ENCODE measurements at regions not wholly inside any gene's neighbourhood (a gene's known extent, or its start where the extent isn't known, plus 50 kb on each side); places are given as distances from the start of the nearest gene placed in this dataset.

DNA sequence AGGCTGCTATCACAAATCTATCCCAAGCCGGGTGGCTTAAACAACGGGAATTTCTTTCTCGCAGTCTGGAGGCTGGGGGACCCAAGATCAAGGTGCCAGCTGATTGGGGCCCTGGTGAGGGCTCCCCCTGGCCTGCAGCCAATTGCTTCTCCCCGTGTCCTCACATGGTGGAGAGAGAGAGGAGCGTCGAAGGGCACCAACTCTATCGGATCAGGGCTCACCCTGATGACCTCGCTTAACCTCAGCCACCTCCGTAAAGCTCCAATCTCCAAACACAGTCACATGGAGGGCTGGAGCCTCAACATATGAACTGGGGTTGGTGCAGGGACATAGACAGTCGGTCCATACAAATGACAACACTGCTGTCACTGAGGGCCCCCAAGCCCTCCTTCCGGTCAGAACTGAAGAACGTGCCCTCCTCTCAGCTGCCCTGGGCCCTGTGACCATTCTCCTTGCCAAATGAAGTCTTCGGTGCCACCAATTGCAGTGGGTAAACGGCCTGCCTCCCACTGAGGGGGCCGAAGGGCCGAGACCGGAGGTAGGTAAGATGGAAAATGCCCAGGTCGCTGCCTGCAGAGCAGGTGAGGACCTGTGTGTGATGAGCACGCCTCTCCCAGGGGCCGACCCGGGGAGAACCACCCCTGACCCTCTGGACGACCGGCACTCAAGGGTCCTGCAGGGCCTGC is 211.0 kb downstream of the TOMM20 start:
- BruUV-seq (replicated peaks): no TSS peak
- POLR2A ChIA-PET: no interaction called here
- no peak for DNase-seq (ENCODE audit: unreplicated experiment)
- no peaks in the 10 kb centered on the region for H3K27me3 Mint-ChIP-seq (ENCODE audit: insufficient read depth, unreplicated experiment)
- intact Hi-C loops (cut with micrococcal nuclease): no loop called here
- CTCF ChIA-PET: no interaction called here
- TF ChIP-seq, protein P1, sequence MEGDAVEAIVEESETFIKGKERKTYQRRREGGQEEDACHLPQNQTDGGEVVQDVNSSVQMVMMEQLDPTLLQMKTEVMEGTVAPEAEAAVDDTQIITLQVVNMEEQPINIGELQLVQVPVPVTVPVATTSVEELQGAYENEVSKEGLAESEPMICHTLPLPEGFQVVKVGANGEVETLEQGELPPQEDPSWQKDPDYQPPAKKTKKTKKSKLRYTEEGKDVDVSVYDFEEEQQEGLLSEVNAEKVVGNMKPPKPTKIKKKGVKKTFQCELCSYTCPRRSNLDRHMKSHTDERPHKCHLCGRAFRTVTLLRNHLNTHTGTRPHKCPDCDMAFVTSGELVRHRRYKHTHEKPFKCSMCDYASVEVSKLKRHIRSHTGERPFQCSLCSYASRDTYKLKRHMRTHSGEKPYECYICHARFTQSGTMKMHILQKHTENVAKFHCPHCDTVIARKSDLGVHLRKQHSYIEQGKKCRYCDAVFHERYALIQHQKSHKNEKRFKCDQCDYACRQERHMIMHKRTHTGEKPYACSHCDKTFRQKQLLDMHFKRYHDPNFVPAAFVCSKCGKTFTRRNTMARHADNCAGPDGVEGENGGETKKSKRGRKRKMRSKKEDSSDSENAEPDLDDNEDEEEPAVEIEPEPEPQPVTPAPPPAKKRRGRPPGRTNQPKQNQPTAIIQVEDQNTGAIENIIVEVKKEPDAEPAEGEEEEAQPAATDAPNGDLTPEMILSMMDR (IDR thresholded peaks at IDR 0.05; ENCODE audit: unreplicated experiment): no peak
- H3K36me3 Mint-ChIP-seq (ENCODE audit: insufficient read depth, unreplicated experiment): no peaks in the 10 kb centered on the region
- no peak overlapping the region for H3K27ac Mint-ChIP-seq (ENCODE audit: low read depth, unreplicated experiment)
- no peaks in the 10 kb centered on the region for H3K4me1 Mint-ChIP-seq (ENCODE audit: insufficient read depth, unreplicated experiment)
- no peak overlapping the region for H3K4me3 Mint-ChIP-seq (ENCODE audit: unreplicated experiment)
- no peaks in the 10 kb centered on the region for H3K9me3 Mint-ChIP-seq (ENCODE audit: unreplicated experiment)

DNA sequence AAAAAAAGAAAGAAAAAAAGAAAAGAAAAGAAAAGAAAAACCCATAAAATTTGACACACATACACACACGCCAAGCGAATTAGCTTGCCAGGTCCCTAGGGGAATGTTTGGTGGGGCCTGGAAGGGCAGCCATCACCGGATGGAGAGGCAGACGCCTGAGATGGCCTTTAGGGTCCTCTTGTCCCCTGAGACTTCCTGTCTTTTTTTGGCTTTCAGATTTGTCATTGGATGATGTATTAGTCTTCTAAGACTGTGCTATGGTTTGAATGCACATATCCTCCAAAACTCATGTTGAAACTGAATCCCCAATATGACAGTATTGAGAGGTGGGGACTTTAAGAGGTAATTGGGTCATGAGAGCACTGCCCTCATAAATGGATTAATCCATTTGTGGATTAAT is 211.8 kb downstream of the TOMM20 start:
- TF ChIP-seq, protein P1 (IDR thresholded peaks at IDR 0.05; ENCODE audit: unreplicated experiment): no peak
- Mint-ChIP-seq H3K4me3 (ENCODE audit: unreplicated experiment) (no peak overlapping the region), H3K4me1 (ENCODE audit: insufficient read depth, unreplicated experiment) (no peaks in the 10 kb centered on the region), H3K36me3 (ENCODE audit: insufficient read depth, unreplicated experiment) (no peaks in the 10 kb centered on the region), H3K9me3 (ENCODE audit: unreplicated experiment) (no peaks in the 10 kb centered on the region), H3K27ac (ENCODE audit: low read depth, unreplicated experiment) (no peak overlapping the region), H3K27me3 (ENCODE audit: insufficient read depth, unreplicated experiment) (no peaks in the 10 kb centered on the region)
- no peak for DNase-seq (ENCODE audit: unreplicated experiment)
- BruUV-seq (replicated peaks): no TSS peak
- intact Hi-C loops (cut with micrococcal nuclease): no loop called here
- CTCF ChIA-PET: no interaction called here
- POLR2A ChIA-PET: interaction anchor here (0.6 to 1.2 kb wide), 2 partner anchors 49 to 157 kb away, joined by 3 to 4 read pairs; no protein-coding TSS in a partner anchor

- no peaks in the 10 kb centered on the region for H3K36me3 Mint-ChIP-seq (ENCODE audit: insufficient read depth, unreplicated experiment)
- no peak overlapping the region for H3K27ac Mint-ChIP-seq (ENCODE audit: low read depth, unreplicated experiment)
- POLR2A ChIA-PET: interaction anchor here (0.6 to 1.2 kb wide), 3 partner anchors 49 to 306 kb away, joined by 3 to 4 read pairs (median 3); partner anchors contain the start of gene IRF2BP2
- no peak overlapping the region for H3K4me3 Mint-ChIP-seq (ENCODE audit: unreplicated experiment)
- intact Hi-C loops (cut with micrococcal nuclease): no loop called here
- no peaks in the 10 kb centered on the region for H3K27me3 Mint-ChIP-seq (ENCODE audit: insufficient read depth, unreplicated experiment)
- no peaks in the 10 kb centered on the region for H3K4me1 Mint-ChIP-seq (ENCODE audit: insufficient read depth, unreplicated experiment)
- no peak for DNase-seq (ENCODE audit: unreplicated experiment)
- CTCF ChIA-PET: no interaction called here
- no TSS peak for BruUV-seq (replicated peaks)
- TF ChIP-seq, protein P1 (IDR thresholded peaks at IDR 0.05; ENCODE audit: unreplicated experiment): no peak
- no peaks in the 10 kb centered on the region for H3K9me3 Mint-ChIP-seq (ENCODE audit: unreplicated experiment)
Measured at GRCh38 chr1:234915924-234916675, 212.5 kb downstream of the TOMM20 start.

- Mint-ChIP-seq H3K4me1 (ENCODE audit: insufficient read depth, unreplicated experiment) (no peaks in the 10 kb centered on the region), H3K36me3 (ENCODE audit: insufficient read depth, unreplicated experiment) (no peaks in the 10 kb centered on the region), H3K27me3 (ENCODE audit: insufficient read depth, unreplicated experiment) (no peaks in the 10 kb centered on the region), H3K27ac (ENCODE audit: low read depth, unreplicated experiment) (no peak overlapping the region), H3K9me3 (ENCODE audit: unreplicated experiment) (no peaks in the 10 kb centered on the region), H3K4me3 (ENCODE audit: unreplicated experiment) (no peak overlapping the region)
- intact Hi-C loops (cut with micrococcal nuclease): no loop called here
- no TSS peak for BruUV-seq (replicated peaks)
- ChIA-PET CTCF (interaction anchor here (1.1 kb wide), 1 partner anchor 10 kb away, joined by 3 read pairs; no protein-coding TSS in a partner anchor), POLR2A (no interaction called here)
- DNase-seq (ENCODE audit: unreplicated experiment): no peak
- TF ChIP-seq, protein P1 (IDR thresholded peaks at IDR 0.05; ENCODE audit: unreplicated experiment): no peak
Measured at GRCh38 chr1:234914606-234915290, 213.9 kb downstream of the TOMM20 start.
